GM18909 (cell line): ENCODE measurements at regions not wholly inside any gene's neighbourhood (a gene's known extent, or its start where the extent isn't known, plus 50 kb on each side); places are given as distances from the start of the nearest gene placed in this dataset.
"Not testable (repeated sequence)": the region's sequence is repeated elsewhere in the genome, so short reads cannot be mapped to it uniquely, and the experiment has no call there.

Source experiments
- ATAC-seq: cut with Tn5 transposase; IDR thresholded peaks from one replicate; pipeline ENCODE4 v1.9.1; 2021; ENCODE audit warnings: mild to moderate bottlenecking; ENCODE audit not compliant: unreplicated experiment, poor library complexity

GRCh38 chr5:125969011-125969813 lies 454.0 kb upstream of the GRAMD2B start:
- ATAC-seq: no peak

GRCh38 chr5:125969814-125970171 lies 453.4 kb upstream of the GRAMD2B start:
- no peak for ATAC-seq

GRCh38 chr5:125970631-125971307 lies 452.4 kb upstream of the GRAMD2B start:
- ATAC-seq: no peak

- ATAC-seq: no peak
Measured at GRCh38 chr5:125972706-125973105, 450.5 kb upstream of the GRAMD2B start.

- no peak for ATAC-seq
Measured at GRCh38 chr5:125974679-125975078, 448.5 kb upstream of the GRAMD2B start.

GRCh38 chr5:125976421-125977000 lies 446.7 kb upstream of the GRAMD2B start:
- ATAC-seq: no peak

GRCh38 chr5:125978015-125978414 lies 445.2 kb upstream of the GRAMD2B start:
- no peak for ATAC-seq

GRCh38 chr5:125979636-125980035 lies 443.6 kb upstream of the GRAMD2B start:
- no peak for ATAC-seq

GRCh38 chr5:125981016-125981415 lies 442.2 kb upstream of the GRAMD2B start:
- ATAC-seq: no peak

GRCh38 chr5:125987677-125988255 lies 435.4 kb upstream of the GRAMD2B start:
- ATAC-seq: no peak

GRCh38 chr5:125992050-125992449 lies 431.2 kb upstream of the GRAMD2B start:
- ATAC-seq: no peak

GRCh38 chr5:125999271-126000030 lies 423.8 kb upstream of the GRAMD2B start:
- ATAC-seq: not testable (repeated sequence)

GRCh38 chr5:126000507-126000906 lies 422.7 kb upstream of the GRAMD2B start:
- no peak for ATAC-seq

- ATAC-seq: no peak
Measured at GRCh38 chr5:126002222-126002897, 420.8 kb upstream of the GRAMD2B start.

GRCh38 chr5:126003309-126003708 lies 419.9 kb upstream of the GRAMD2B start:
- no peak for ATAC-seq

GRCh38 chr5:126004636-126005035 lies 418.6 kb upstream of the GRAMD2B start:
- no peak for ATAC-seq

GRCh38 chr5:126007841-126008240 lies 415.4 kb upstream of the GRAMD2B start:
- no peak for ATAC-seq

- ATAC-seq: no peak
Measured at GRCh38 chr5:126009566-126009965, 413.6 kb upstream of the GRAMD2B start.

- ATAC-seq: not testable (repeated sequence)
Measured at GRCh38 chr5:126011526-126011925, 411.7 kb upstream of the GRAMD2B start.

- no peak for ATAC-seq
Measured at GRCh38 chr5:126014676-126015075, 408.5 kb upstream of the GRAMD2B start.
